HEK293 (cell line): ENCODE measurements at regions not wholly inside any gene's neighbourhood (a gene's known extent, or its start where the extent isn't known, plus 50 kb on each side); places are given as distances from the start of the nearest gene placed in this dataset.

ENCODE experiments used
- BCL11A ChIP-seq: fragments of 450-650 bp; formaldehyde crosslinking; IDR thresholded peaks from 2 replicates; pipeline ENCODE4 v1.5.1; 2016; ENCODE audit warnings: low read depth, missing biosample characterization, missing genetic modification characterization
- CTCF ChIP-seq: fragments of 450-650 bp; formaldehyde crosslinking; IDR thresholded peaks from 2 replicates; pipeline ENCODE4 v1.5.1; 2016; ENCODE audit warnings: missing biosample characterization, missing genetic modification characterization
- HOXA7 ChIP-seq: sonication (generic); formaldehyde crosslinking; IDR thresholded peaks from 2 replicates; pipeline ENCODE4 v1.8.1; 2022; ENCODE audit warnings: missing genetic modification reagents, borderline replicate concordance
- KLF16 ChIP-seq: fragments of 450-650 bp; formaldehyde crosslinking; IDR thresholded peaks from 2 replicates; pipeline ENCODE4 v1.5.1; 2017; ENCODE audit warnings: missing biosample characterization, missing genetic modification characterization
- SP2 ChIP-seq: fragments of 450-650 bp; formaldehyde crosslinking; IDR thresholded peaks from 2 replicates; pipeline ENCODE4 v1.5.1; 2016; ENCODE audit warnings: missing biosample characterization, missing genetic modification characterization
- WT1 ChIP-seq: fragments of 450-650 bp; formaldehyde crosslinking; IDR thresholded peaks from 2 replicates; pipeline ENCODE4 v1.5.1; 2016; ENCODE audit warnings: missing biosample characterization, missing genetic modification characterization
- YY1 ChIP-seq: fragments of 450-650 bp; formaldehyde crosslinking; IDR thresholded peaks from 2 replicates; pipeline ENCODE4 v1.5.1; 2018; ENCODE audit warnings: missing biosample characterization, missing genetic modification characterization
- ZNF239 ChIP-seq: fragments of 450-650 bp; formaldehyde crosslinking; IDR thresholded peaks from 2 replicates; pipeline ENCODE4 v1.5.1; 2016; ENCODE audit warnings: missing biosample characterization, missing genetic modification characterization
- ZNF350 ChIP-seq: fragments of 450-650 bp; formaldehyde crosslinking; IDR thresholded peaks from 2 replicates; pipeline ENCODE4 v1.5.0; 2017; ENCODE audit warnings: missing biosample characterization, mild to moderate bottlenecking, missing genetic modification characterization
- ZNF362 ChIP-seq: fragments of 450-650 bp; formaldehyde crosslinking; IDR thresholded peaks from 2 replicates; pipeline ENCODE4 v1.5.1; 2016; ENCODE audit warnings: missing biosample characterization, missing genetic modification characterization
- ZNF560 ChIP-seq: fragments of 450-650 bp; formaldehyde crosslinking; IDR thresholded peaks from 2 replicates; pipeline ENCODE4 v1.5.1; 2017; ENCODE audit warnings: missing biosample characterization, missing genetic modification characterization, borderline replicate concordance
- ZSCAN30 ChIP-seq: fragments of 450-650 bp; IDR thresholded peaks from 2 replicates; pipeline ENCODE4 v1.5.1; 2018; ENCODE audit warnings: missing biosample characterization, mild to moderate bottlenecking, missing genetic modification characterization, moderate library complexity
- TF ChIP-seq, protein P1 (sequence below): fragments of 450-650 bp; formaldehyde crosslinking; IDR thresholded peaks from 2 replicates; pipeline ENCODE4 v1.5.1; 2016; ENCODE audit warnings: missing biosample characterization, missing genetic modification characterization

DNA sequence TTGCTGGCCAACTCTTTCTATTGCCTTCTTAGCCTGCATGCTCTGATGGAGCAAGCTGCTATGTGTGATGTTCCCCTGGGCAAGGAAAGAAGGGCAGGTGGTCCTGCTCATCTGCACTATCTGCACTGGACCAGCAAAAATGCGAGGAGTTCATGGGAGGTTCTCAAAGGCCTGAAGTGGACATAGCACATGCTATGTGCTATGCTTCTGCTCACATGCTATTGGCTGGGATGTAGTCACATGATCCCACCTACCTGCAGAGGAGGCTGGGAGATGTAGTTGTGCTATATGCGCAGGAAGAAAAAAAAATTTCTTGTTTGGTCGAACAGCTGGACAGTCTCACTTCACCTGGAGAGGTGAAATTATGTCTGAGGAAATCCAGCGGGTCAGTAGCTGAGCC is 587.7 kb downstream of the MATN1 start:
- no peak for TF ChIP-seq WT1 (tag by site-specific recombination)
- no peak for TF ChIP-seq CTCF (tag by site-specific recombination)
- no peak for TF ChIP-seq ZNF362
- no peak for TF ChIP-seq ZNF350 (tag by site-specific recombination)
- no peak for TF ChIP-seq YY1
- no peak for TF ChIP-seq BCL11A (tag by site-specific recombination)
- no peak for TF ChIP-seq ZNF239 (tag by site-specific recombination)
- no peak for TF ChIP-seq ZSCAN30
- no peak for TF ChIP-seq SP2 (tag by site-specific recombination)
- TF ChIP-seq ZNF560, result no peak
- TF ChIP-seq, protein P1, sequence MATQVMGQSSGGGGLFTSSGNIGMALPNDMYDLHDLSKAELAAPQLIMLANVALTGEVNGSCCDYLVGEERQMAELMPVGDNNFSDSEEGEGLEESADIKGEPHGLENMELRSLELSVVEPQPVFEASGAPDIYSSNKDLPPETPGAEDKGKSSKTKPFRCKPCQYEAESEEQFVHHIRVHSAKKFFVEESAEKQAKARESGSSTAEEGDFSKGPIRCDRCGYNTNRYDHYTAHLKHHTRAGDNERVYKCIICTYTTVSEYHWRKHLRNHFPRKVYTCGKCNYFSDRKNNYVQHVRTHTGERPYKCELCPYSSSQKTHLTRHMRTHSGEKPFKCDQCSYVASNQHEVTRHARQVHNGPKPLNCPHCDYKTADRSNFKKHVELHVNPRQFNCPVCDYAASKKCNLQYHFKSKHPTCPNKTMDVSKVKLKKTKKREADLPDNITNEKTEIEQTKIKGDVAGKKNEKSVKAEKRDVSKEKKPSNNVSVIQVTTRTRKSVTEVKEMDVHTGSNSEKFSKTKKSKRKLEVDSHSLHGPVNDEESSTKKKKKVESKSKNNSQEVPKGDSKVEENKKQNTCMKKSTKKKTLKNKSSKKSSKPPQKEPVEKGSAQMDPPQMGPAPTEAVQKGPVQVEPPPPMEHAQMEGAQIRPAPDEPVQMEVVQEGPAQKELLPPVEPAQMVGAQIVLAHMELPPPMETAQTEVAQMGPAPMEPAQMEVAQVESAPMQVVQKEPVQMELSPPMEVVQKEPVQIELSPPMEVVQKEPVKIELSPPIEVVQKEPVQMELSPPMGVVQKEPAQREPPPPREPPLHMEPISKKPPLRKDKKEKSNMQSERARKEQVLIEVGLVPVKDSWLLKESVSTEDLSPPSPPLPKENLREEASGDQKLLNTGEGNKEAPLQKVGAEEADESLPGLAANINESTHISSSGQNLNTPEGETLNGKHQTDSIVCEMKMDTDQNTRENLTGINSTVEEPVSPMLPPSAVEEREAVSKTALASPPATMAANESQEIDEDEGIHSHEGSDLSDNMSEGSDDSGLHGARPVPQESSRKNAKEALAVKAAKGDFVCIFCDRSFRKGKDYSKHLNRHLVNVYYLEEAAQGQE (tag by site-specific recombination), result no peak
- TF ChIP-seq KLF16, result no peak
- TF ChIP-seq HOXA7, result no peak
